H9 (cell line): ENCODE measurements at regions not wholly inside any gene's neighbourhood (a gene's known extent, or its start where the extent isn't known, plus 50 kb on each side); places are given as distances from the start of the nearest gene placed in this dataset.

Source experiments
- DNase-seq: peaks from one replicate; pipeline ENCODE4 v3.0.0-alpha.2; 2017
- H2AFZ ChIP-seq: one replicate; pipeline ENCODE4 v1.6.1; 2013; ENCODE audit warnings: mild to moderate bottlenecking, low read length, control low read depth, moderate library complexity
- H2AK5ac ChIP-seq: 2 replicates; pipeline ENCODE4 v1.6.1; 2013; ENCODE audit warnings: low read length, control low read depth, mixed read lengths; ENCODE audit not compliant: insufficient read length
- H2BK120ac ChIP-seq: one replicate; pipeline ENCODE4 v1.6.1; 2013; ENCODE audit warnings: low read depth, mild to moderate bottlenecking, low read length, control low read depth, inconsistent platforms; ENCODE audit not compliant: poor library complexity, severe bottlenecking
- H2BK12ac ChIP-seq: 2 replicates; pipeline ENCODE4 v1.6.1; 2013; ENCODE audit warnings: low read length, control low read depth, mixed read lengths, low read depth; ENCODE audit not compliant: insufficient read length
- H2BK15ac ChIP-seq: 2 replicates; pipeline ENCODE4 v1.6.1; 2013; ENCODE audit warnings: low read depth, low read length, control low read depth
- H2BK20ac ChIP-seq: one replicate; pipeline ENCODE4 v1.6.1; 2013; ENCODE audit warnings: low read depth, mild to moderate bottlenecking, low read length, control low read depth, inconsistent platforms; ENCODE audit not compliant: poor library complexity, severe bottlenecking
- H2BK5ac ChIP-seq: 2 replicates; pipeline ENCODE4 v1.6.1; 2013; ENCODE audit warnings: low read length, control low read depth, mixed read lengths; ENCODE audit not compliant: insufficient read length
- H3K14ac ChIP-seq: 2 replicates; pipeline ENCODE4 v1.6.1; 2013; ENCODE audit warnings: low read length, control low read depth; ENCODE audit not compliant: insufficient read depth
- H3K18ac ChIP-seq: 2 replicates; pipeline ENCODE4 v1.6.1; 2013; ENCODE audit warnings: low read depth, mild to moderate bottlenecking, mixed read lengths, low read length, control low read depth; ENCODE audit not compliant: insufficient read length
- H3K23ac ChIP-seq: 2 replicates; pipeline ENCODE4 v1.6.1; 2013; ENCODE audit warnings: low read length, control low read depth, mixed read lengths, low read depth; ENCODE audit not compliant: insufficient read length
- H3K23me2 ChIP-seq: 2 replicates; pipeline ENCODE4 v1.6.1; 2013; ENCODE audit warnings: low read depth, mild to moderate bottlenecking, mixed read lengths, low read length, control low read depth; ENCODE audit not compliant: insufficient read length, poor library complexity, severe bottlenecking
- H3K27ac ChIP-seq: 2 replicates; pipeline ENCODE4 v1.5.1; 2013; ENCODE audit warnings: low read length, control low read depth, mixed read lengths, low read depth; ENCODE audit not compliant: insufficient read length
- H3K27me3 ChIP-seq: 2 replicates; pipeline ENCODE4 v1.6.1; 2013; ENCODE audit warnings: low read length, control low read depth, inconsistent platforms; ENCODE audit not compliant: insufficient read depth
- H3K4ac ChIP-seq: 2 replicates; pipeline ENCODE4 v1.6.1; 2013; ENCODE audit warnings: low read depth, mild to moderate bottlenecking, control low read depth, inconsistent platforms, low read length, moderate library complexity
- H3K4me1 ChIP-seq: 2 replicates; pipeline ENCODE4 v1.6.1; 2013; ENCODE audit warnings: low read length, control low read depth, inconsistent platforms; ENCODE audit not compliant: insufficient read depth
- H3K4me2 ChIP-seq: 2 replicates; pipeline ENCODE4 v1.6.1; 2013; ENCODE audit warnings: low read length, control low read depth, mixed read lengths; ENCODE audit not compliant: insufficient read length, insufficient read depth
- H3K56ac ChIP-seq: 2 replicates; pipeline ENCODE4 v1.6.1; 2013; ENCODE audit warnings: low read depth, mild to moderate bottlenecking, mixed read lengths, low read length, control low read depth; ENCODE audit not compliant: insufficient read length
- H3K79me1 ChIP-seq: 2 replicates; pipeline ENCODE4 v1.6.1; 2013; ENCODE audit warnings: low read depth, mild to moderate bottlenecking, moderate library complexity, low read length, control low read depth, inconsistent platforms; ENCODE audit not compliant: insufficient read depth, poor library complexity, severe bottlenecking
- H3K79me2 ChIP-seq: 2 replicates; pipeline ENCODE4 v1.6.1; 2013; ENCODE audit warnings: low read length, control low read depth, inconsistent platforms; ENCODE audit not compliant: insufficient read depth
- H3K9ac ChIP-seq: 2 replicates; pipeline ENCODE4 v1.6.1; 2013; ENCODE audit warnings: low read length, control low read depth, mixed read lengths; ENCODE audit not compliant: insufficient read length; ENCODE audit errors: extremely low read depth
- H3K9me3 ChIP-seq: one replicate; pipeline ENCODE4 v1.6.1; 2013; ENCODE audit warnings: low read depth, low read length, inconsistent platforms; ENCODE audit not compliant: control insufficient read depth
- H3T11ph ChIP-seq: one replicate; pipeline ENCODE4 v1.6.1; 2013; ENCODE audit warnings: mild to moderate bottlenecking, low read length, control low read depth, inconsistent platforms
- H4K20me1 ChIP-seq: one replicate; pipeline ENCODE4 v1.6.1; 2013; ENCODE audit not compliant: control insufficient read depth, insufficient read length, insufficient read depth
- H4K5ac ChIP-seq: 2 replicates; pipeline ENCODE4 v1.6.1; 2013; ENCODE audit warnings: low read depth, mild to moderate bottlenecking, mixed read lengths, low read length, control low read depth; ENCODE audit not compliant: insufficient read length
- H4K8ac ChIP-seq: replicated peaks from 2 replicates; pipeline ENCODE4 v1.6.1; 2013; ENCODE audit warnings: low read length, control low read depth, mixed read lengths, low read depth; ENCODE audit not compliant: insufficient read length
- H4K91ac ChIP-seq: 2 replicates; pipeline ENCODE4 v1.6.1; 2013; ENCODE audit warnings: low read depth, mild to moderate bottlenecking, moderate library complexity, mixed read lengths, low read length, control low read depth; ENCODE audit not compliant: insufficient read length
- H3K27ac Mint-ChIP-seq, 3 experiments: 2 replicates in 2 of 3; 3 replicates in 1 of 3; pipeline ENCODE4 v1.8.0; 2020 to 2021; ENCODE audit warnings: mixed read lengths in 3 of 3, mild to moderate bottlenecking in 1 of 3, moderate library complexity in 1 of 3
- H3K27me3 Mint-ChIP-seq: 2 replicates; pipeline ENCODE4 v1.8.0; 2021; ENCODE audit warnings: low read depth, mild to moderate bottlenecking, moderate library complexity, mixed read lengths
- H3K36me3 Mint-ChIP-seq, 3 experiments: 2 replicates in 2 of 3; 3 replicates in 1 of 3; pipeline ENCODE4 v1.8.0; 2020 to 2021; ENCODE audit warnings: low read depth in 3 of 3, mixed read lengths in 3 of 3; ENCODE audit not compliant: insufficient read depth in 1 of 3
- H3K4me1 Mint-ChIP-seq, 2 experiments: 2 replicates each; pipeline ENCODE4 v1.8.0; 2020; ENCODE audit warnings: mixed read lengths in 2 of 2
- H3K4me3 Mint-ChIP-seq, 2 experiments: 2 replicates in 1 of 2; 3 replicates in 1 of 2; pipeline ENCODE4 v1.8.0; 2020 to 2021; ENCODE audit warnings: mild to moderate bottlenecking in 2 of 2, mixed read lengths in 2 of 2, moderate library complexity in 1 of 2
- H3K9me3 Mint-ChIP-seq, 2 experiments: 2 replicates in 1 of 2; 3 replicates in 1 of 2; pipeline ENCODE4 v1.8.0; 2020; ENCODE audit warnings: mild to moderate bottlenecking in 2 of 2, mixed read lengths in 2 of 2, moderate library complexity in 1 of 2
- WGBS: extraction: QIAGEN DNeasy Blood & Tissue Kit; methylation state at CpG from one replicate; pipeline ENCODE4 v1.1.7; 2013; ENCODE audit warnings: missing lambda C conversion rate, low lambda C conversion rate, mixed read lengths; ENCODE audit not compliant: insufficient read length; ENCODE audit errors: extremely low coverage; 5-methylcytosine and 5-hydroxymethylcytosine counted together
- TF ChIP-seq, protein P1 (sequence below): fragments of 200-600 bp; sonication (generic); conservative IDR thresholded peaks from 3 replicates; pipeline ENCODE4 v1.8.0; 2021; ENCODE audit warnings: antibody characterized with exemption, mild to moderate bottlenecking

DNA sequence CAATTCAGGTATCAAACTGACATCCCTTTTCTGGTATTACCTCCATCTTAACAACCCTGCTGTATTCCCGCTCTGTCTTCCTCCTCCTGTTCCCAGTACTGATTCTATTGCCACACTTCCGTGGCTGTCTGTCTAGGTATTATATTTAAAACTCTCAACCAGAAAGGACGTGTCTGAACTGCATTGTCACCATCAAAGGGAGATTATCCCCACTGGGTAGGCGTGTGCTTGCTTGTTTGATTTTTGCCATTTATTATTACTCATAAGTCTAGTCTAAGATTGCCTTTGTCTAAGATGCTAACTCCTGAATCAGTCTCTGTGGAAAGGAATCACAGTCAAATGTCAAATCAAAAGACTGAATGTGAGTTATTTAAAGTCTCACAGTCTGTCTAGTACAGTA is 650.1 kb downstream of the KCNT2 start:
- H3K56ac ChIP-seq: no peak overlapping the region
- H3K18ac ChIP-seq: no peak overlapping the region
- H3K9me3 Mint-ChIP-seq: no peaks in the 10 kb centered on the region
- no peaks in the 10 kb centered on the region; the same call in 1 of the 2 replicates for H3K4me1 ChIP-seq
- H2BK15ac ChIP-seq: no peak overlapping the region
- H4K5ac ChIP-seq: no peak overlapping the region
- no peak overlapping the region for H3T11ph ChIP-seq
- no peak overlapping the region for H3K23ac ChIP-seq
- H3K9ac ChIP-seq: no peak overlapping the region
- H3K14ac ChIP-seq: no peak overlapping the region
- no peaks in the 10 kb centered on the region for H3K9me3 ChIP-seq
- H3K4ac ChIP-seq: no peak overlapping the region
- no peak overlapping the region for H3K4me3 Mint-ChIP-seq
- DNase-seq: no peak
- H3K4me1 Mint-ChIP-seq: peaks cover 10 to 11% of the 10 kb centered on the region in 2 experiments
- no CpG with 5 or more reads among the region's 4 CpGs for WGBS
- H2AK5ac ChIP-seq: no peak overlapping the region
- no peak overlapping the region for H2BK20ac ChIP-seq
- no peaks in the 10 kb centered on the region for H4K20me1 ChIP-seq
- no peak overlapping the region for H3K27ac ChIP-seq
- no peaks in the 10 kb centered on the region for H3K79me2 ChIP-seq
- H3K79me1 ChIP-seq: no peaks in the 10 kb centered on the region
- H4K8ac ChIP-seq: no peak overlapping the region
- H3K27me3 Mint-ChIP-seq: no peaks in the 10 kb centered on the region
- H3K27ac Mint-ChIP-seq: peak overlapping the region in 2 of 3 experiments; percentile 37 to 46; a peak in 3 of 7 replicates
- H2BK12ac ChIP-seq: no peak overlapping the region
- H3K4me2 ChIP-seq: no peak overlapping the region
- H4K91ac ChIP-seq: no peak overlapping the region
- no peaks in the 10 kb centered on the region for H3K36me3 Mint-ChIP-seq
- H3K27me3 ChIP-seq: no peaks in the 10 kb centered on the region
- H2BK5ac ChIP-seq: no peak overlapping the region
- no peak overlapping the region for H2AFZ ChIP-seq
- TF ChIP-seq, protein P1, sequence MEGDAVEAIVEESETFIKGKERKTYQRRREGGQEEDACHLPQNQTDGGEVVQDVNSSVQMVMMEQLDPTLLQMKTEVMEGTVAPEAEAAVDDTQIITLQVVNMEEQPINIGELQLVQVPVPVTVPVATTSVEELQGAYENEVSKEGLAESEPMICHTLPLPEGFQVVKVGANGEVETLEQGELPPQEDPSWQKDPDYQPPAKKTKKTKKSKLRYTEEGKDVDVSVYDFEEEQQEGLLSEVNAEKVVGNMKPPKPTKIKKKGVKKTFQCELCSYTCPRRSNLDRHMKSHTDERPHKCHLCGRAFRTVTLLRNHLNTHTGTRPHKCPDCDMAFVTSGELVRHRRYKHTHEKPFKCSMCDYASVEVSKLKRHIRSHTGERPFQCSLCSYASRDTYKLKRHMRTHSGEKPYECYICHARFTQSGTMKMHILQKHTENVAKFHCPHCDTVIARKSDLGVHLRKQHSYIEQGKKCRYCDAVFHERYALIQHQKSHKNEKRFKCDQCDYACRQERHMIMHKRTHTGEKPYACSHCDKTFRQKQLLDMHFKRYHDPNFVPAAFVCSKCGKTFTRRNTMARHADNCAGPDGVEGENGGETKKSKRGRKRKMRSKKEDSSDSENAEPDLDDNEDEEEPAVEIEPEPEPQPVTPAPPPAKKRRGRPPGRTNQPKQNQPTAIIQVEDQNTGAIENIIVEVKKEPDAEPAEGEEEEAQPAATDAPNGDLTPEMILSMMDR: no peak
- H3K23me2 ChIP-seq: no peaks in the 10 kb centered on the region
- no peak overlapping the region for H2BK120ac ChIP-seq
